WTC11 (cell line): ENCODE measurements at regions not wholly inside any gene's neighbourhood (a gene's known extent, or its start where the extent isn't known, plus 50 kb on each side); places are given as distances from the start of the nearest gene placed in this dataset.
"Not testable (repeated sequence)": the region's sequence is repeated elsewhere in the genome, so short reads cannot be mapped to it uniquely, and the experiment has no call there.

ENCODE experiments used
- ATAC-seq: fragments of 200-7000 bp; cut with Tn5 transposase; 2 replicates; pipeline ENCODE4 v1.10.0; 2021; ENCODE audit warnings: mild to moderate bottlenecking, moderate library complexity
- CTCF ChIA-PET: fragments of 300-600 bp; sonication (Branson Sonifier 250); formaldehyde crosslinking; loops from one replicate; lab custom pipeline; 2021; ENCODE audit warnings: antibody characterized with exemption; lab: Charles Lee
- POLR2A ChIA-PET: fragments of 350-600 bp; sonication (Branson Sonifier 250); formaldehyde crosslinking; loops from one replicate; lab custom pipeline; 2021; ENCODE audit warnings: antibody characterized with exemption; lab: Charles Lee
- DNase-seq: peaks from one replicate; pipeline ENCODE4 v3.0.0; 2021; ENCODE audit warnings: low spot score
- H3K27ac Mint-ChIP-seq: 2 replicates; pipeline ENCODE4 v1.8.0; 2021; ENCODE audit warnings: mixed read lengths
- H3K27me3 Mint-ChIP-seq: 2 replicates; pipeline ENCODE4 v1.8.0; 2021; ENCODE audit warnings: low read depth, mild to moderate bottlenecking, moderate library complexity, mixed read lengths
- H3K36me3 Mint-ChIP-seq: 2 replicates; pipeline ENCODE4 v1.8.0; 2021; ENCODE audit warnings: mixed read lengths
- H3K4me1 Mint-ChIP-seq: 2 replicates; pipeline ENCODE4 v1.8.0; 2022; ENCODE audit warnings: mixed read lengths
- H3K4me3 Mint-ChIP-seq: 2 replicates; pipeline ENCODE4 v1.8.0; 2021; ENCODE audit warnings: mild to moderate bottlenecking, moderate library complexity, mixed read lengths
- H3K9me3 Mint-ChIP-seq: 2 replicates; pipeline ENCODE4 v1.8.0; 2021; ENCODE audit warnings: mixed read lengths
- AR ChIP-seq: fragments of 250-450 bp; sonication (Bioruptor Pico); IDR thresholded peaks from 2 replicates; pipeline ENCODE4 v1.9.0; 2021; ENCODE audit warnings: mild to moderate bottlenecking
- ARID4B ChIP-seq: sonication (generic); formaldehyde crosslinking; IDR thresholded peaks from 2 replicates; pipeline ENCODE4 v1.8.0; 2023; ENCODE audit warnings: missing genetic modification reagents, mild to moderate bottlenecking, borderline replicate concordance
- ATF1 ChIP-seq: sonication (generic); formaldehyde crosslinking; IDR thresholded peaks from 2 replicates; pipeline ENCODE4 v1.8.1; 2023; ENCODE audit warnings: mild to moderate bottlenecking, moderate library complexity, missing genetic modification reagents
- CREB1 ChIP-seq: sonication (generic); formaldehyde crosslinking; IDR thresholded peaks from 2 replicates; pipeline ENCODE4 v1.8.0; 2023; ENCODE audit warnings: mild to moderate bottlenecking, missing genetic modification reagents
- GRHL2 ChIP-seq: fragments of 250-450 bp; sonication (Bioruptor Pico); IDR thresholded peaks from 2 replicates; pipeline ENCODE4 v1.8.0; 2022; ENCODE audit warnings: mild to moderate bottlenecking, moderate library complexity; ENCODE audit not compliant: insufficient replicate concordance, severe bottlenecking
- GTF2I ChIP-seq: fragments of 250-450 bp; sonication (Bioruptor Pico); conservative IDR thresholded peaks from 2 replicates; pipeline ENCODE4 v1.4.0; 2021; ENCODE audit warnings: mild to moderate bottlenecking
- HMGA2 ChIP-seq: fragments of 250-450 bp; sonication (Bioruptor Pico); IDR thresholded peaks from 2 replicates; pipeline ENCODE4 v1.4.0; 2021; ENCODE audit warnings: mild to moderate bottlenecking, moderate library complexity
- JAZF1 ChIP-seq: fragments of 250-450 bp; sonication (Bioruptor Pico); IDR thresholded peaks from 2 replicates; pipeline ENCODE4 v1.9.0; 2021; ENCODE audit warnings: moderate library complexity, mild to moderate bottlenecking, inconsistent platforms
- JUN ChIP-seq: sonication (generic); formaldehyde crosslinking; IDR thresholded peaks from 2 replicates; pipeline ENCODE4 v1.8.0; 2023; ENCODE audit warnings: mild to moderate bottlenecking, missing genetic modification reagents
- MXD4 ChIP-seq: fragments of 250-450 bp; sonication (Bioruptor Pico); IDR thresholded peaks from 2 replicates; pipeline ENCODE4 v1.8.0; 2021; ENCODE audit warnings: mild to moderate bottlenecking, moderate library complexity, borderline replicate concordance
- PRRX2 ChIP-seq: fragments of 250-450 bp; sonication (Bioruptor Pico); IDR thresholded peaks from 2 replicates; pipeline ENCODE4 v1.8.0; 2021; ENCODE audit warnings: mild to moderate bottlenecking
- RORB ChIP-seq: fragments of 250-450 bp; sonication (Bioruptor Pico); IDR thresholded peaks from 2 replicates; pipeline ENCODE4 v1.9.0; 2021; ENCODE audit warnings: mild to moderate bottlenecking
- SMAD4 ChIP-seq: sonication (generic); formaldehyde crosslinking; IDR thresholded peaks from 2 replicates; pipeline ENCODE4 v1.8.0; 2022; ENCODE audit warnings: mild to moderate bottlenecking, missing genetic modification reagents
- TP53 ChIP-seq: sonication (generic); formaldehyde crosslinking; IDR thresholded peaks from 2 replicates; pipeline ENCODE4 v1.8.1; 2023; ENCODE audit warnings: mild to moderate bottlenecking, missing genetic modification reagents
- USF1 ChIP-seq: sonication (generic); formaldehyde crosslinking; IDR thresholded peaks from 2 replicates; pipeline ENCODE4 v1.8.0; 2022; ENCODE audit warnings: mild to moderate bottlenecking, missing genetic modification reagents
- USF2 ChIP-seq: sonication (generic); formaldehyde crosslinking; IDR thresholded peaks from 2 replicates; pipeline ENCODE4 v1.8.1; 2023; ENCODE audit warnings: mild to moderate bottlenecking, missing genetic modification reagents, moderate library complexity
- ZNF138 ChIP-seq: sonication (generic); formaldehyde crosslinking; conservative IDR thresholded peaks from 2 replicates; pipeline ENCODE4 v1.8.1; 2022; ENCODE audit warnings: mild to moderate bottlenecking, moderate library complexity, missing genetic modification reagents
- ZNF423 ChIP-seq: fragments of 250-450 bp; sonication (Bioruptor Pico); IDR thresholded peaks from 2 replicates; pipeline ENCODE4 v2.1.2; 2022; ENCODE audit warnings: mild to moderate bottlenecking, moderate library complexity
- TF ChIP-seq, protein P1 (sequence below): sonication (generic); formaldehyde crosslinking; IDR thresholded peaks from 2 replicates; pipeline ENCODE4 v1.8.0; 2022; ENCODE audit warnings: mild to moderate bottlenecking, missing genetic modification reagents
- TF ChIP-seq, protein P2 (sequence below): sonication (generic); formaldehyde crosslinking; IDR thresholded peaks from 2 replicates; pipeline ENCODE4 v1.8.1; 2023; ENCODE audit warnings: mild to moderate bottlenecking, missing genetic modification reagents, moderate library complexity
- TF ChIP-seq, protein P3 (sequence below): fragments of 250-450 bp; sonication (Bioruptor Pico); IDR thresholded peaks from 2 replicates; pipeline ENCODE4 v1.8.0; 2021; ENCODE audit warnings: mild to moderate bottlenecking
- TF ChIP-seq, protein P4 (sequence below): sonication (generic); formaldehyde crosslinking; IDR thresholded peaks from 2 replicates; pipeline ENCODE4 v1.8.1; 2022; ENCODE audit warnings: mild to moderate bottlenecking, moderate library complexity, missing genetic modification reagents

DNA sequence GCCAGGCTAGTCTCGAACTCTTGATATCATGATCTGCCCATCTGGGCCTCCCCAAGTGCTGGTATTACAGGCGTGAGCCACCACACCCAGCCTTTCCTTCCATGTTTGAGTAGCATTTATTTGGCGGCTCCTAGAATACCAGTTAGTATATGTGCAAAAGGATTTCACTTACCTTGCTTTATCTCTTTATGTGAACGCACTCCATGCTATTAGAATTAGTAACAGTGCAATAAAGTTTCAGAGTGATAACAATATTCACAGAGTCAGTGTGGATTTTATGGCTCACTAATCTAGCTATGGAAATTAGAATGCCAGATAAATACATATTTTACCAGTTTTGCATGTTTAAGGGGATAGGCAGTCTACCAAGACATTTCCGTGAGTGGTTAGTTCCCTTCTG, 74.4 kb upstream of the NIPBL start (continued):
- TF ChIP-seq USF2, result no peak
- TF ChIP-seq ARID4B, result no peak
- TF ChIP-seq, protein P1, sequence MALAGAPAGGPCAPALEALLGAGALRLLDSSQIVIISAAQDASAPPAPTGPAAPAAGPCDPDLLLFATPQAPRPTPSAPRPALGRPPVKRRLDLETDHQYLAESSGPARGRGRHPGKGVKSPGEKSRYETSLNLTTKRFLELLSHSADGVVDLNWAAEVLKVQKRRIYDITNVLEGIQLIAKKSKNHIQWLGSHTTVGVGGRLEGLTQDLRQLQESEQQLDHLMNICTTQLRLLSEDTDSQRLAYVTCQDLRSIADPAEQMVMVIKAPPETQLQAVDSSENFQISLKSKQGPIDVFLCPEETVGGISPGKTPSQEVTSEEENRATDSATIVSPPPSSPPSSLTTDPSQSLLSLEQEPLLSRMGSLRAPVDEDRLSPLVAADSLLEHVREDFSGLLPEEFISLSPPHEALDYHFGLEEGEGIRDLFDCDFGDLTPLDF, result no peak

DNA sequence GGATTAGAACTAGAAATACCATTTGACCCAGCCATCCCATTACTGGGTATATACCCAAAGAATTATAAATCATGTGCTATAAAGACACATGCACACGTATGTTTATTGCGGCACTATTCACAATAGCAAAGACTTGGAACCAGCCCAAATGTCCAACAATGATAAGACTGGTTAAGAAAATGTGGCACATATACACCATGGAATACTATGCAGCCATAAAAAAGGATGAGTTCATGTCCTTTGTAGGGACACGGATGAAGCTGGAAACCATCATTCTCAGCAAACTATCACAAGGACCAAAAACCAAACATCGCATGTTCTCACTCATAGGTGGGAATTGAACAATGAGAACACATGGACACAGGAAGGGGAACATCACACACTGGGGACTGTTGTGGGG, 63.3 kb upstream of the NIPBL start:
- H3K36me3 Mint-ChIP-seq, CTCF ChIA-PET, H3K27ac Mint-ChIP-seq, DNase-seq, H3K4me1 Mint-ChIP-seq, ATAC-seq, POLR2A ChIA-PET, H3K9me3 Mint-ChIP-seq, H3K4me3 Mint-ChIP-seq, H3K27me3 Mint-ChIP-seq: not testable (repeated sequence)

- no peaks in the 10 kb centered on the region for H3K9me3 Mint-ChIP-seq
- POLR2A ChIA-PET, result no interaction called here
- no peak overlapping the region for H3K27ac Mint-ChIP-seq
- no peak overlapping the region for H3K4me3 Mint-ChIP-seq
- no peaks in the 10 kb centered on the region for H3K27me3 Mint-ChIP-seq
- DNase-seq (no peak), ATAC-seq (no peak)
- TF ChIP-seq CREB1 (CRISPR knock-in tag), result no peak
- no peak for TF ChIP-seq SMAD4 (CRISPR knock-in tag)
- no peak for TF ChIP-seq PRRX2
- TF ChIP-seq, protein P2, sequence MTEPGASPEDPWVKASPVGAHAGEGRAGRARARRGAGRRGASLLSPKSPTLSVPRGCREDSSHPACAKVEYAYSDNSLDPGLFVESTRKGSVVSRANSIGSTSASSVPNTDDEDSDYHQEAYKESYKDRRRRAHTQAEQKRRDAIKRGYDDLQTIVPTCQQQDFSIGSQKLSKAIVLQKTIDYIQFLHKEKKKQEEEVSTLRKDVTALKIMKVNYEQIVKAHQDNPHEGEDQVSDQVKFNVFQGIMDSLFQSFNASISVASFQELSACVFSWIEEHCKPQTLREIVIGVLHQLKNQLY (CRISPR knock-in tag), result no peak
- no peak for TF ChIP-seq TP53 (CRISPR knock-in tag)
- no peak for TF ChIP-seq ZNF423 (CRISPR knock-in tag)
- TF ChIP-seq ZNF138 (CRISPR knock-in tag), result no peak
- TF ChIP-seq, protein P3, sequence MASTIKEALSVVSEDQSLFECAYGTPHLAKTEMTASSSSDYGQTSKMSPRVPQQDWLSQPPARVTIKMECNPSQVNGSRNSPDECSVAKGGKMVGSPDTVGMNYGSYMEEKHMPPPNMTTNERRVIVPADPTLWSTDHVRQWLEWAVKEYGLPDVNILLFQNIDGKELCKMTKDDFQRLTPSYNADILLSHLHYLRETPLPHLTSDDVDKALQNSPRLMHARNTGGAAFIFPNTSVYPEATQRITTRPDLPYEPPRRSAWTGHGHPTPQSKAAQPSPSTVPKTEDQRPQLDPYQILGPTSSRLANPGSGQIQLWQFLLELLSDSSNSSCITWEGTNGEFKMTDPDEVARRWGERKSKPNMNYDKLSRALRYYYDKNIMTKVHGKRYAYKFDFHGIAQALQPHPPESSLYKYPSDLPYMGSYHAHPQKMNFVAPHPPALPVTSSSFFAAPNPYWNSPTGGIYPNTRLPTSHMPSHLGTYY, result no peak
- TF ChIP-seq AR (CRISPR knock-in tag), result no peak
- no peak for TF ChIP-seq GRHL2
- no peak for TF ChIP-seq JAZF1 (CRISPR knock-in tag)
- no peak for TF ChIP-seq HMGA2
- TF ChIP-seq, protein P4, sequence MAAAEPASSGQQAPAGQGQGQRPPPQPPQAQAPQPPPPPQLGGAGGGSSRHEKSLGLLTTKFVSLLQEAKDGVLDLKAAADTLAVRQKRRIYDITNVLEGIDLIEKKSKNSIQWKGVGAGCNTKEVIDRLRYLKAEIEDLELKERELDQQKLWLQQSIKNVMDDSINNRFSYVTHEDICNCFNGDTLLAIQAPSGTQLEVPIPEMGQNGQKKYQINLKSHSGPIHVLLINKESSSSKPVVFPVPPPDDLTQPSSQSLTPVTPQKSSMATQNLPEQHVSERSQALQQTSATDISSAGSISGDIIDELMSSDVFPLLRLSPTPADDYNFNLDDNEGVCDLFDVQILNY (CRISPR knock-in tag), result no peak
- no peak for TF ChIP-seq RORB (CRISPR knock-in tag)
- TF ChIP-seq ATF1 (CRISPR knock-in tag), result no peak
- TF ChIP-seq USF1, result no peak
- TF ChIP-seq MXD4 (CRISPR knock-in tag), result no peak
- no peak for TF ChIP-seq JUN (CRISPR knock-in tag)
- no peak for TF ChIP-seq GTF2I
- no peaks in the 10 kb centered on the region for H3K36me3 Mint-ChIP-seq
- H3K4me1 Mint-ChIP-seq, result no peaks in the 10 kb centered on the region
- CTCF ChIA-PET, result no interaction called here
Observed at GRCh38 chr5:36815871-36816270, 60.7 kb upstream of the NIPBL start.
